HG03378 (cell line): ENCODE measurements at regions not wholly inside any gene's neighbourhood (a gene's known extent, or its start where the extent isn't known, plus 50 kb on each side); places are given as distances from the start of the nearest gene placed in this dataset.

Experiments
- ATAC-seq: cut with Tn5 transposase; IDR thresholded peaks from one replicate; pipeline ENCODE4 v1.9.1; 2021; ENCODE audit warnings: mild to moderate bottlenecking, moderate library complexity; ENCODE audit not compliant: unreplicated experiment

- ATAC-seq, result no peak
Measured at GRCh38 chr2:8414946-8415879, 266.6 kb upstream of the ID2 start.

- ATAC-seq, result no peak
Measured at GRCh38 chr2:8416001-8416571, 265.8 kb upstream of the ID2 start.

GRCh38 chr2:8416849-8417832 is 264.7 kb upstream of the ID2 start:
- ATAC-seq, result no peak

GRCh38 chr2:8418721-8419120 is 263.1 kb upstream of the ID2 start:
- no peak for ATAC-seq

- peak; percentile 77 for ATAC-seq
Measured at GRCh38 chr2:8421658-8422449, 260.0 kb upstream of the ID2 start.

GRCh38 chr2:8422450-8422800 is 259.4 kb upstream of the ID2 start:
- no peak for ATAC-seq

- ATAC-seq, result no peak
Measured at GRCh38 chr2:8424997-8425900, 256.6 kb upstream of the ID2 start.

- no peak for ATAC-seq
Measured at GRCh38 chr2:8426550-8426949, 255.3 kb upstream of the ID2 start.

GRCh38 chr2:8427211-8427610 is 254.6 kb upstream of the ID2 start:
- no peak for ATAC-seq

GRCh38 chr2:8430628-8431027 is 251.2 kb upstream of the ID2 start:
- ATAC-seq, result no peak

GRCh38 chr2:8431446-8432125 is 250.3 kb upstream of the ID2 start:
- no peak for ATAC-seq

GRCh38 chr2:8432706-8433336 is 249.0 kb upstream of the ID2 start:
- no peak for ATAC-seq

GRCh38 chr2:8433390-8433789 is 248.5 kb upstream of the ID2 start:
- ATAC-seq, result no peak

- no peak for ATAC-seq
Measured at GRCh38 chr2:8435608-8436007, 246.2 kb upstream of the ID2 start.

GRCh38 chr2:8436585-8436984 is 245.3 kb upstream of the ID2 start:
- no peak for ATAC-seq

GRCh38 chr2:8437228-8437948 is 244.5 kb upstream of the ID2 start:
- ATAC-seq, result no peak

- ATAC-seq, result no peak
Measured at GRCh38 chr2:8437949-8438400, 243.9 kb upstream of the ID2 start.

GRCh38 chr2:8438476-8438875 is 243.4 kb upstream of the ID2 start:
- no peak for ATAC-seq
